Panc1 (cell line): ENCODE measurements at regions not wholly inside any gene's neighbourhood (a gene's known extent, or its start where the extent isn't known, plus 50 kb on each side); places are given as distances from the start of the nearest gene placed in this dataset.

Source experiments
- ATAC-seq: fragments of 200-7000 bp; cut with Tn5 transposase; 2 replicates; pipeline ENCODE4 v1.9.1; 2020; ENCODE audit warnings: mild to moderate bottlenecking, moderate library complexity
- BruUV-seq: library from RNA; stranded (reverse); fragments of 400-500 nt; replicated peaks from 2 replicates; lab custom pipeline; 2021; lab: Mats Ljungman, UMichigan
- CTCF ChIA-PET: fragments of 300-600 bp; sonication (Branson Sonifier 250); formaldehyde crosslinking; loops from one replicate; lab custom pipeline; 2022; ENCODE audit warnings: antibody characterized with exemption; lab: Charles Lee
- POLR2A ChIA-PET: fragments of 300-600 bp; sonication (Branson Sonifier 250); formaldehyde crosslinking; loops from one replicate; lab custom pipeline; 2022; ENCODE audit warnings: antibody characterized with exemption; lab: Charles Lee
- DNase-seq: peaks from one replicate; pipeline ENCODE4 v3.0.0-alpha.2; 2010; ENCODE audit warnings: low read depth, low spot score
- H3K27ac ChIP-seq: 2 replicates; pipeline ENCODE4 v1.5.1; 2011; ENCODE audit warnings: mild to moderate bottlenecking, low read length, inconsistent platforms
- H3K27me3 ChIP-seq: fragments of 200-500 bp; sonication (Bioruptor generic); 2 replicates; pipeline ENCODE4 v1.6.0; 2014; ENCODE audit warnings: low read length, inconsistent platforms; ENCODE audit not compliant: control insufficient read depth, insufficient read depth
- H3K36me3 ChIP-seq: fragments of 200-500 bp; sonication (Bioruptor generic); 2 replicates; pipeline ENCODE4 v1.5.1; 2014; ENCODE audit warnings: inconsistent platforms, mild to moderate bottlenecking, low read length, moderate library complexity; ENCODE audit not compliant: control insufficient read depth, insufficient read depth
- H3K4me1 ChIP-seq: 2 replicates; pipeline ENCODE4 v1.5.1; 2011; ENCODE audit warnings: inconsistent platforms, mild to moderate bottlenecking, low read length, moderate library complexity; ENCODE audit not compliant: control insufficient read depth, insufficient read depth
- H3K4me3 ChIP-seq, 2 experiments: 2 replicates each; pipeline ENCODE4 v1.5.1; 2011 to 2012; ENCODE audit warnings: low read depth in 2 of 2, low read length in 2 of 2, mild to moderate bottlenecking in 2 of 2, inconsistent platforms in 1 of 2, moderate library complexity in 1 of 2
- H3K9me3 ChIP-seq: fragments of 200-500 bp; sonication (Bioruptor generic); 2 replicates; pipeline ENCODE4 v1.5.1; 2014; ENCODE audit warnings: low read depth, mild to moderate bottlenecking, inconsistent platforms, low read length, moderate library complexity; ENCODE audit not compliant: control insufficient read depth, insufficient read depth
- CTCF ChIP-seq: fragments of 450-650 bp; IDR thresholded peaks from 2 replicates; pipeline ENCODE4 v1.5.1; 2017; ENCODE audit warnings: mild to moderate bottlenecking
- POLR2AphosphoS5 ChIP-seq: IDR thresholded peaks from 2 replicates; pipeline ENCODE4 v1.6.1; 2012; ENCODE audit warnings: mild to moderate bottlenecking, low read depth, low read length, moderate library complexity
- REST ChIP-seq, 2 experiments: IDR thresholded peaks; 2 replicates each; pipeline ENCODE4 v1.6.1; 2011 to 2012; ENCODE audit warnings: low read depth in 2 of 2, control low read depth in 1 of 2, low read length in 1 of 2, mild to moderate bottlenecking in 1 of 2, moderate library complexity in 1 of 2; ENCODE audit not compliant: insufficient read depth in 1 of 2
- SIN3A ChIP-seq: IDR thresholded peaks from 2 replicates; pipeline ENCODE4 v1.6.1; 2012; ENCODE audit warnings: low read depth, mild to moderate bottlenecking, low read length, moderate library complexity, borderline replicate concordance; ENCODE audit not compliant: insufficient read depth
- TCF7L2 ChIP-seq: IDR thresholded peaks from 2 replicates; pipeline ENCODE4 v1.6.1; 2011; ENCODE audit warnings: mild to moderate bottlenecking, low read depth, low read length, inconsistent platforms
- in situ Hi-C: cut with HindIII; loops from 2 replicates; pipeline ENCODE4 v1.10.0; 2016; ENCODE audit warnings: low sequenced_read_pairs, low pct_unique_long_range_greater_than_20kb
- intact Hi-C: fragments of 100-400 bp; cut with micrococcal nuclease; formaldehyde crosslinking; loops from one replicate; pipeline ENCODE4 v1.10.0; 2022; ENCODE audit not compliant: unreplicated experiment

- DNase-seq (no peak), ATAC-seq (no peak)
- H3K4me3 ChIP-seq: no peak overlapping the region
- no peaks in the 10 kb centered on the region; the same call in 1 of the 2 replicates for H3K36me3 ChIP-seq
- CTCF ChIA-PET: no interaction called here
- in situ Hi-C loops (no loop called here), intact Hi-C loops (no loop called here)
- no peaks in the 10 kb centered on the region for H3K4me1 ChIP-seq
- peaks cover 3% of the 10 kb centered on the region; the same call in 1 of the 2 replicates for H3K27me3 ChIP-seq
- POLR2A ChIA-PET: no interaction called here
- H3K27ac ChIP-seq: no peak overlapping the region
- H3K9me3 ChIP-seq: no peaks in the 10 kb centered on the region
- BruUV-seq: no TSS peak
- TF ChIP-seq CTCF (no peak), TCF7L2 (no peak), REST (IDR thresholded peaks at IDR 0.05; ENCODE audit: insufficient read depth in 1 of 2, low read depth in 2 of 2, low read length in 1 of 2) (no peak), SIN3A (no peak), POLR2AphosphoS5 (no peak)
These were observed 325.7 kb downstream of the TFEC start for GRCh38 chr7:115704884-115705283.

DNA sequence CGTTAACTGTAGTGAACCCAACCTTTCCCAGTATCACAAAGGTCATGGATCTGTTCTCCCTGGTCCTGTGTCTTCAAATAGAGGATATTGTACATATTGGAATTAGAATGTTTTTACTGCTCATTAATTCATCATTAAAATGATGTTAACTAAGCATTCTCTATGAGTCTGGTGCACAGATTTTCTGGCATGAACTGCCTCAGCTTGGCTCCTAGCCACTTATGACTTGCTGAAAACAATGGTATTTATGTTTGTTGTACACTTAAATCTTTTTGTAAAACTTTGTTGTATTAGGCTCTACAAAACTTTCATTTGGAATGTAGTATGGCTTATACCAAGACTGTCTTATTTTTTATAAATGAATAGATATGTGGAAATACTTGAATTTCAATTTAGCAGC lies 329.4 kb downstream of the TFEC start:
- peaks cover 3% of the 10 kb centered on the region; the same call in 1 of the 2 replicates for H3K27me3 ChIP-seq
- BruUV-seq: no TSS peak
- POLR2A ChIA-PET: no interaction called here
- no peak overlapping the region for H3K27ac ChIP-seq
- CTCF ChIA-PET: no interaction called here
- H3K36me3 ChIP-seq: no peaks in the 10 kb centered on the region
- no peak overlapping the region for H3K4me3 ChIP-seq
- no peaks in the 10 kb centered on the region for H3K9me3 ChIP-seq
- no peak for DNase-seq
- intact Hi-C loops: no loop called here
- in situ Hi-C loops: no loop called here
- ATAC-seq: no peak
- H3K4me1 ChIP-seq: no peaks in the 10 kb centered on the region
- TF ChIP-seq POLR2AphosphoS5 (no peak), SIN3A (no peak), TCF7L2 (no peak), REST (IDR thresholded peaks at IDR 0.05; ENCODE audit: insufficient read depth in 1 of 2, low read depth in 2 of 2, low read length in 1 of 2) (no peak), CTCF (no peak)
